ENCODE measurements at regions not wholly inside any gene's neighbourhood (a gene's known extent, or its start where the extent isn't known, plus 50 kb on each side); places are given as distances from the start of the nearest gene placed in this dataset.

- Histone ChIP-seq H3K4me1 (ENCODE audit: control insufficient read depth, insufficient read depth, low read length, poor library complexity, severe bottlenecking) (no peaks in the 10 kb centered on the region), H3K9me3 (ENCODE audit: control insufficient read depth, low read length) (no peaks in the 10 kb centered on the region), H3K36me3 (ENCODE audit: control insufficient read depth, insufficient read depth, low read length) (no peaks in the 10 kb centered on the region), H3K4me3 (ENCODE audit: insufficient read depth, low read depth, low read length, poor library complexity, severe bottlenecking) (no peak overlapping the region), H3K27me3 (replicated peaks; ENCODE audit: control insufficient read depth, insufficient read depth, low read length, poor library complexity, severe bottlenecking) (no peaks in the 10 kb centered on the region), H3K27ac (ENCODE audit: insufficient read depth, low read length, poor library complexity, severe bottlenecking) (no peak overlapping the region)
- no peak for DNase-seq
Measured at GRCh38 chr14:100399052-100399849, 76.1 kb downstream of the SLC25A47 start.

GRCh38 chr14:100400115-100400514 is 77.0 kb downstream of the SLC25A47 start:
- Histone ChIP-seq H3K9me3 (ENCODE audit: control insufficient read depth, low read length) (no peaks in the 10 kb centered on the region), H3K27ac (ENCODE audit: insufficient read depth, low read length, poor library complexity, severe bottlenecking) (no peak overlapping the region), H3K4me1 (ENCODE audit: control insufficient read depth, insufficient read depth, low read length, poor library complexity, severe bottlenecking) (no peaks in the 10 kb centered on the region), H3K27me3 (replicated peaks; ENCODE audit: control insufficient read depth, insufficient read depth, low read length, poor library complexity, severe bottlenecking) (no peaks in the 10 kb centered on the region), H3K4me3 (ENCODE audit: insufficient read depth, low read depth, low read length, poor library complexity, severe bottlenecking) (no peak overlapping the region), H3K36me3 (ENCODE audit: control insufficient read depth, insufficient read depth, low read length) (no peaks in the 10 kb centered on the region)
- no peak for DNase-seq

- no peaks in the 10 kb centered on the region for H3K36me3 ChIP-seq (ENCODE audit: control insufficient read depth, insufficient read depth, low read length)
- H3K27me3 ChIP-seq (replicated peaks; ENCODE audit: control insufficient read depth, insufficient read depth, low read length, poor library complexity, severe bottlenecking): no peaks in the 10 kb centered on the region
- DNase-seq: no peak
- H3K4me1 ChIP-seq (ENCODE audit: control insufficient read depth, insufficient read depth, low read length, poor library complexity, severe bottlenecking): peaks cover 9% of the 10 kb centered on the region
- no peak overlapping the region for H3K27ac ChIP-seq (ENCODE audit: insufficient read depth, low read length, poor library complexity, severe bottlenecking)
- no peak overlapping the region for H3K4me3 ChIP-seq (ENCODE audit: insufficient read depth, low read depth, low read length, poor library complexity, severe bottlenecking)
- H3K9me3 ChIP-seq (ENCODE audit: control insufficient read depth, low read length): no peaks in the 10 kb centered on the region
Measured at GRCh38 chr14:100401031-100401692, 78.0 kb downstream of the SLC25A47 start.

- H3K9me3 ChIP-seq (ENCODE audit: control insufficient read depth, low read length): no peaks in the 10 kb centered on the region
- no peaks in the 10 kb centered on the region for H3K36me3 ChIP-seq (ENCODE audit: control insufficient read depth, insufficient read depth, low read length)
- H3K4me3 ChIP-seq (ENCODE audit: insufficient read depth, low read depth, low read length, poor library complexity, severe bottlenecking): no peak overlapping the region
- H3K27me3 ChIP-seq (replicated peaks; ENCODE audit: control insufficient read depth, insufficient read depth, low read length, poor library complexity, severe bottlenecking): no peaks in the 10 kb centered on the region
- H3K4me1 ChIP-seq (ENCODE audit: control insufficient read depth, insufficient read depth, low read length, poor library complexity, severe bottlenecking): peaks cover 15% of the 10 kb centered on the region
- no peak overlapping the region for H3K27ac ChIP-seq (ENCODE audit: insufficient read depth, low read length, poor library complexity, severe bottlenecking)
- no peak for DNase-seq
Measured at GRCh38 chr14:100401792-100402191, 78.7 kb downstream of the SLC25A47 start.

GRCh38 chr14:100402631-100403030 is 79.5 kb downstream of the SLC25A47 start:
- Histone ChIP-seq H3K9me3 (ENCODE audit: control insufficient read depth, low read length) (no peaks in the 10 kb centered on the region), H3K27ac (ENCODE audit: insufficient read depth, low read length, poor library complexity, severe bottlenecking) (no peak overlapping the region), H3K27me3 (replicated peaks; ENCODE audit: control insufficient read depth, insufficient read depth, low read length, poor library complexity, severe bottlenecking) (no peaks in the 10 kb centered on the region), H3K36me3 (ENCODE audit: control insufficient read depth, insufficient read depth, low read length) (no peaks in the 10 kb centered on the region), H3K4me3 (ENCODE audit: insufficient read depth, low read depth, low read length, poor library complexity, severe bottlenecking) (no peak overlapping the region), H3K4me1 (ENCODE audit: control insufficient read depth, insufficient read depth, low read length, poor library complexity, severe bottlenecking) (peaks cover 17% of the 10 kb centered on the region)
- no peak for DNase-seq

- no peak for DNase-seq
Measured at GRCh38 chr14:100403105-100403504, 80.0 kb downstream of the SLC25A47 start.

GRCh38 chr14:100403802-100404365 is 80.7 kb downstream of the SLC25A47 start:
- Histone ChIP-seq H3K27me3 (replicated peaks; ENCODE audit: control insufficient read depth, insufficient read depth, low read length, poor library complexity, severe bottlenecking) (no peaks in the 10 kb centered on the region), H3K36me3 (ENCODE audit: control insufficient read depth, insufficient read depth, low read length) (no peaks in the 10 kb centered on the region), H3K9me3 (ENCODE audit: control insufficient read depth, low read length) (no peaks in the 10 kb centered on the region), H3K27ac (ENCODE audit: insufficient read depth, low read length, poor library complexity, severe bottlenecking) (no peak overlapping the region), H3K4me3 (ENCODE audit: insufficient read depth, low read depth, low read length, poor library complexity, severe bottlenecking) (no peak overlapping the region), H3K4me1 (ENCODE audit: control insufficient read depth, insufficient read depth, low read length, poor library complexity, severe bottlenecking) (peaks cover 17% of the 10 kb centered on the region)
- DNase-seq: no peak

More at GRCh38 chr14:100403105-100403504, 80.0 kb downstream of the SLC25A47 start:
- no peaks in the 10 kb centered on the region for H3K36me3 ChIP-seq (ENCODE audit: control insufficient read depth, insufficient read depth, low read length)
- H3K9me3 ChIP-seq (ENCODE audit: control insufficient read depth, low read length): no peaks in the 10 kb centered on the region
- no peak overlapping the region for H3K27ac ChIP-seq (ENCODE audit: insufficient read depth, low read length, poor library complexity, severe bottlenecking)
- H3K4me1 ChIP-seq (ENCODE audit: control insufficient read depth, insufficient read depth, low read length, poor library complexity, severe bottlenecking): peaks cover 17% of the 10 kb centered on the region
- no peak overlapping the region for H3K4me3 ChIP-seq (ENCODE audit: insufficient read depth, low read depth, low read length, poor library complexity, severe bottlenecking)
- no peaks in the 10 kb centered on the region for H3K27me3 ChIP-seq (replicated peaks; ENCODE audit: control insufficient read depth, insufficient read depth, low read length, poor library complexity, severe bottlenecking)

GRCh38 chr14:100404419-100404818 is 81.3 kb downstream of the SLC25A47 start:
- H3K4me1 ChIP-seq (ENCODE audit: control insufficient read depth, insufficient read depth, low read length, poor library complexity, severe bottlenecking): peaks cover 17% of the 10 kb centered on the region

GRCh38 chr14:100405760-100406455 is 82.8 kb downstream of the SLC25A47 start:
- Histone ChIP-seq H3K27me3 (replicated peaks; ENCODE audit: control insufficient read depth, insufficient read depth, low read length, poor library complexity, severe bottlenecking) (no peaks in the 10 kb centered on the region), H3K27ac (ENCODE audit: insufficient read depth, low read length, poor library complexity, severe bottlenecking) (no peak overlapping the region), H3K4me1 (ENCODE audit: control insufficient read depth, insufficient read depth, low read length, poor library complexity, severe bottlenecking) (peaks cover 17% of the 10 kb centered on the region), H3K4me3 (ENCODE audit: insufficient read depth, low read depth, low read length, poor library complexity, severe bottlenecking) (no peak overlapping the region), H3K36me3 (ENCODE audit: control insufficient read depth, insufficient read depth, low read length) (no peaks in the 10 kb centered on the region), H3K9me3 (ENCODE audit: control insufficient read depth, low read length) (no peaks in the 10 kb centered on the region)
- DNase-seq: no peak

More at GRCh38 chr14:100404419-100404818, 81.3 kb downstream of the SLC25A47 start:
- no peaks in the 10 kb centered on the region for H3K27me3 ChIP-seq (replicated peaks; ENCODE audit: control insufficient read depth, insufficient read depth, low read length, poor library complexity, severe bottlenecking)
- DNase-seq: no peak
- H3K9me3 ChIP-seq (ENCODE audit: control insufficient read depth, low read length): no peaks in the 10 kb centered on the region
- no peak overlapping the region for H3K27ac ChIP-seq (ENCODE audit: insufficient read depth, low read length, poor library complexity, severe bottlenecking)
- no peaks in the 10 kb centered on the region for H3K36me3 ChIP-seq (ENCODE audit: control insufficient read depth, insufficient read depth, low read length)
- no peak overlapping the region for H3K4me3 ChIP-seq (ENCODE audit: insufficient read depth, low read depth, low read length, poor library complexity, severe bottlenecking)
